HS-5 (cell line): ENCODE measurements at regions not wholly inside any gene's neighbourhood (a gene's known extent, or its start where the extent isn't known, plus 50 kb on each side); places are given as distances from the start of the nearest gene placed in this dataset.
A peak's percentile ranks its signal among the peaks of the same experiment; 100 is the strongest.

Experiments
- DNase-seq: peaks from one replicate; pipeline ENCODE4 v3.0.0-alpha.2; 2012; ENCODE audit warnings: low read depth

DNA sequence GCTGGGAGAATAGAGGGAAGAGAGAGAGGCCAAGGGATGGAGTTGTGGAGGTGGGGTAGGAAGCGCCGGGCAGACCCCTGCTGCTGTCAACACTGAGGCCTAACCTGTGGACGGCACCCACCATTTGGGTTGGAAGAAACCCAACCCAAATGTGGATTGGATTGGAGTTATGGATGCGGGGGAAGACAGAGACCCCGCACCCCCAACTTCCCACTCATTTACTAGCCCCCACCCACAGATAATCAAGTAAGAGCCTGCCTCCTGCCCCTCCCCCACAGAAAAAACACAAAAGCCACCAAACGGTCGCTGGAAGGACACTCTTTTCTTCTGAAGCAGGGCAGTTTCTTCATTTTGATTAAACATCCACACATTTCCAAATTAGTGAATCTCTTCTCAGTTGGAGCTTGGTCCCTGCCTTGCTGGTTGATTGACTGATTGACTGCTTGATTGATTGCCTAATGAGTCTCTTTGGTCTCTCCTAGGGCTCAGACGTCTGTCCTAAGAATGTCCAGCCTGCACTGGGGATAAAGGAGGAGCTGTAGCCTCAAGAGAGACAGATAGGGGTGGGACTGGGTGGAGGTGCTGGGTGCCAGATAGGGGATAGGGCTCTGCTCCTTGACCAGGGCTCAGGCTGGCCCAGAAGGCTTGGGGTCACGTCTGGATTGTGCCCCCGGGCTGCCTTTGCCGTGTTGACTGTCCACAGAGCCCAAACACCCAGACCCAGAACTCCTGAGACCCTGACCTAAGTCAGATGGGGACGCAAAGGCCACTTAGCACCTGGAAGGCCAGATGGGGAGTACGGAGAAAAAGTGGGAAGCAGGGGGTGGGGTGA is 74.9 kb upstream of the FOXP4 start:
- no peak for DNase-seq

DNA sequence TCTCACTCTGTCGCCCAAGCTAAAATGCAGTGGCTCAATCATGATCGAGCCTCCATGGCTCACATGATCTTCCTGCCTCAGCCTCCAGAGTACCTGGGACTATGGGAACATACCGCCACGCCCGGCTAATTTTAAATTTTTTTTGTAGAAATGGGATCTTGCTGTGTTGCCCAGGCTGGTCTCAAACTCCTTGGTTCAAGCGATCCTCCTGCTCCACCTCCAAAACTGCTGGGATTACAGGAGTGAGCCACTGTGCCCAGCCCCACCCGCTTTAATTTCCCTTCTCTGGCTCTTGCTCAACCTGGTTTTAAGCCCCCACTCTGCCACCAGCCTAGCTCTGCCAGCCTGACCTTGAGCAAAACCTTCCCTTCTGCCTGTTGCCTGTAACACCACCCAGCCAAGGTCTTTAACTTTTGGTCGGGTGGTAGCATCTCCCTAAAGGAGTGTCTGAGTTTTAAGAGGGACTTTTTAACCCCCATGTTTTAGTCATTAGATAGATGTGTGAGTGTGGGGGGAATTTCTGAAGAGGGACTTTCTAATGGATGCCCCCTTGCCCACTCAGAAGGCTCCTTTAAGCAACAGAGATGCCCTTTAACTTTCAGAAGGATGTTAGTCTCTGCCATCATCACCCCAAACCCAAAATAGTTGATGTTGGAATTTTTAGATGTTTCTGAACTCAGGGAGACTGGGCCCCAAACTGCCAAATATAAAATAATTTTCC is 71.8 kb upstream of the FOXP4 start:
- DNase-seq: no peak

DNA sequence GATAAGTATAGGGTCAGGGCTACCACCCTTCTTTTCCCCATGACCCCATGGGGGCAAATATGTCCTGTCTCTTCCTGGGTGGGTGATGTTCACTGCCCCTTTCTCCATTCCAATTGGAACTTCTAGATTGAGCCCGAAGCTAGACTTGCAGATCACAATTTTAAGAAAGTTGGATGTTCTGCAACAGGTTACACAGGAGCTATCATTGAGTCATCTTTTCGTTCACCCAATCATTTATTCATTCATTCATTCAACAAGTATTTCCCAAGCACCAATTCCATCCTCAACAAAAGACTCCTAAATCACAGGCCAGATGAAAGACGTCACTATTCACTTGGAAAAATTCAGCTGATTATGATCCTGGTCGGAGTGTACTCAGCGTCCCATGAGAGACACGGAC is 71.0 kb upstream of the FOXP4 start:
- no peak for DNase-seq

DNA sequence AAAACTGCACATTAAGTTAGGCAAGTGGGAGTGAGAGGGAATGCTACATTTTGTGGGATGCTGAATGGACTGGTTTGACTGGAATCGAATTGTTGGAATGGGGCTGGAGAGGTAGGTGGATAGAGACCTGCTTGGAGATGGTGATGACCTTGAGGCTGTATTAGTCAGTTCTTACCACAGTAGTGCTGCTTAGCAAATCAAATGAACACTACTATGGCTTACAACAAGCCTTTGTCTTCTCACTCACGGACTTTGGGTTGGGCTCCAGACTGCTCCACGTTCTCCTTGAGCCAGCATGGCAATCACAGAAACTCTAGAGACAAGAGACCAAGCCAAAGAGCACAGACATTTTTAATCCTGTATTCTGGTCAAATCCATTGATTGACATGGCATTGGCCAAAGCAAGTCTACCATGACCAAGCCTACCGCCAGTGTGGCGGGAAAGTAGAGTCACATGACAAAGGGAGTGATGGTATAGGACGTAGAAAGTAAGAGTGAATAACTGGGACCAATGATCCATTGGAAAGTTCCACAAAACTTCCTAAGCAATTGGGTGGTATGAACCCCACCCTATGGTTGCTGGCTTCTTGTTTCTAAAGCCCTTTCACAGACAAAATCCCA is 70.3 kb upstream of the FOXP4 start:
- no peak for DNase-seq

DNA sequence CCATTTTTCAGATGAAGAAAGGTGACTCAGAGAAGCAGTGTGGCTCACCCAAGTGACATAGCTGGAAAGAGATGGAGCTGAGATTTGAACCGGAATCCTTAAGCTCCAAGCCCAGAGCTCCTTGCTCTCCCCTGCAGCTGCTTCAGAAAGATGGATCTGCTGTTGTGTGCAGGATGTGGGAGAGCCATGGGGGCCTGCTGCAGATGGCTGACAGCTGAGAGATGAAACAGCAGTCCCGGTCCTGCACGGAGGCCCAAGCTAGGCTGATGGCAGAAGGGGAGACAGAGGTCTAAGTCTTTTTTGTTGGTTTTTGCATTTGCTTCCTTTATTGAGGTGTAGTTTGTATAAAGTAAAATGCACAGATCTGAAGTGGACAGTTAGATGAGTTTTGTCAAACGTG is 69.8 kb upstream of the FOXP4 start:
- no peak for DNase-seq

DNA sequence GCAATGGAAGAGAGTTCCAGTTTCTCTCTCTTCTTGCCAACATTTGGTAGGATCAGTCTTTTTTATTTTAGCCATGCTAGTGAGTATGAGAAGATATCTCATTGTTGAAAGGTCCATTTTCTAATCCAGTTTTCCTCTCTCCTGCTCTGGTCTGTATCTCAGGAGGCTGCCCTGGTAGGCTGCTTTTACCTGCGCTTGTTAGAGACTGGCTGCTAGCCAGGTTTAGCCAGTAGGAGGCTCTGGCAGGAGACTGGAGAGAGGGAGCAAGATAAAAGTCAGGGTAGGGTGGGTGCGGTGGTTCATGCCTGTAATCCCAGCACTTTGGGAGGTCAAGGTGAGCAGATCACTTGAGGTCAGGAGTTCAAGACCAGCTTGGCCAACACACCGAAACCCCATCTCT is 68.6 kb upstream of the FOXP4 start:
- DNase-seq: no peak

DNA sequence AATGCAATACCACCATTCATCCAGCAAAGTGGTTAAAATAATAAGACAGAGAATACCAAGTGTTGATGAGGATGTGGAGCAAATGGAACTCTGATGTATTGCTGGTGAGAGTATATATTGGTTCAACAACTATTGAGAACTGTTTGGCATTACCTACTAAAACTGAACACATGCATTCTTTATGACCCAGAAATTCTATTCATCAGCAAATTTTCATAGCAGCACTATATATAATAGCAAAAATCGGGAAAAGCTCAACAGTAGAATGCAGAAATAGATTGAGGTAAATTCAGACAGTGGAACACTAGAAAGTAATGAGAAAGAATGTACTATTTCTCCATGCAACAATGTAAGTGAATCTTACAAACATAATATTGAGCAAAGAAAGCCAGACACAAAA is 62.2 kb upstream of the FOXP4 start:
- no peak for DNase-seq

DNA sequence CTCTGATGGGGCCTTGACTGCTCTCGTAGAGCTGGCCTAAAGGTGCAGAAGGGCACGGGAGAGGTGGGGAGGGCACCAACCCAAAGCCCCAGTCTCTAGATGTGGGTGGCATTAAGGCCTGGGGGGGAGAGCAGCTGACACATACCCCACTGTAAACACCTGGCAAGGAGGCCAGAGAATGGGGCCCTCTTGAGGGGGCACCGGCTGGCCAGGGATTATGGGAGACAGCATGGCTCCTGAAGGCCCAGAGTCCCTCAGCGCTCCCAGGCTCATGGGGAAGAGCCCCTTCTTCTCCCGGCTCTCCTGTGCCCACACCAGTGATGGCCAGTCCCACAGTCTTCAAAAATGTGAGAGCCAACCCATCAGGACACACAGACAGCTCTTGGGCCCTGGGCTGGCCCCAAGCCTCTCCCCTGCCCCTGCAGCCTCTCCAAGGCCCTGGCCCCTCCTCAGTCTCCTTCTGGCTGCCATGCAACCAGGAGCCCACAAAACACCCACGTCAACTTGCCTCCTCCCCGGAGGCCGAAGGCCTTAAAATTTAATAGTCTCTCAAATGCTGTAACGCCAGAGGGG is 58.2 kb upstream of the FOXP4 start:
- no peak for DNase-seq

DNA sequence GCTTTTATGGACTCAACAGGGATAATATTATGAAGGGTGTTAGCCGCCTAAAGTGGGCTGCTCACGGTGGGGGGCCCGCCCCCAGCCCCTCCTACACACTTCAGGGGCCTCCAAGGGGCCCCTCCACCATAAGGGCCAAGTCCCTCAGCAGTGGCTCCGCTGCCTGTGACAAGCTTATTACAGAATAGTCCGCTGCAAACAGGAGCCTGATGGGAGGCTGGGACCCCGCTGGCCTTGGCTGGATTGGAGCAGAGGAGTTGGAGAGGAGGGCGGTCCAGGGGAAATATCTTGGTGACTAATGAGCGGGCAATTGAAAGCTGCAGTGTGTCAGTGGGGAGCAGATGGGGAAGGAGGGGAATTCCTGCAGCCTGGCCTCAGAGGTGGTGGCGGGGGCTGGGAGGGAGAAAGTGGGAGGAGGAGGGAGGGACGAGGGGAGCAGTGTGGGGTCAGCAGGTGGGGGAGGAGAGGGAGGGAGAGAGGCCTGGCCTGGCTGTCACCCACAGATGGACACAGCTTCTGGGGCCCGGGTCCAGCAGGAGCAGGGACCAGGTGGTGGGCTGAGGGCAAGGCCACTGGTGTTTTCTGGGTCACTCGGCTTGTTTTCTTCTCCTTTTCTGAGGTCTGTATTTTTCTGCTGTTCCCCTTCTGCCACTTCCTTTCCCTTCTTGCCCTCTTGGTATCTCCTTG is 57.6 kb upstream of the FOXP4 start:
- peak; percentile 54 for DNase-seq

DNA sequence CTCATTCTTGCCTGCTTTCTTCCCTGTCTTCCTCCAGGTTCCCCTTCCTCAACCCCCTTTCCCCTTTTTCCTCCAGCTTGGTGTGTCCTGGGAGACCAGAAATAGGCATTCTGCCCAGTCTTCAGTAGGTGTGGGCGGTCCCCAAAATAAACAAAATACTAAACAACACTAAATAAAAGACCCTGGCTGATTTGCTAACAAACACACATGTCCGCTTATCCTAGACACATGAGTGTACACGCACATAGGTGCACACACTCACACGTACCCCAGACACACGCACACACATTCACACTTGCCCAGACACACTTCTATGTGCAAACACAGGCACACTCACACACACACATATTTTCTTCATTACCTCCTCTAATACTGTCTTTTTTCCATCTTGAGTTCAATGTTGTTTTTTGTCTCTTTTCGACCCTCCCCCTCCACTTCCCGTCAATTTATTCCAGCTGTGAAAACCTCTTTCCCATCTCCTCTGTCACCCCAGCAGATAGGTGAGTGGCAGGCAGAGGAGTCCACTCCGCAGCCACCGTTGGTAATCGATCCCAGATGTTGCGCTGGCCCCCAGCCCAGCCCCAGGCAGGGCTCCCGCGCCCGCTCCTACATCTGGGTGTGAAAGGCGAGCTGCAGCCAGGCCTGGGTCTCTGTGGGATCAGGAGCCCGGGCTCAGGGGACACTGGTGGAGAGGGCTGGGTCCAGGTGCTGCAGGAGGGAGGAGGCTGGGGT is 56.9 kb upstream of the FOXP4 start:
- DNase-seq: no peak

DNA sequence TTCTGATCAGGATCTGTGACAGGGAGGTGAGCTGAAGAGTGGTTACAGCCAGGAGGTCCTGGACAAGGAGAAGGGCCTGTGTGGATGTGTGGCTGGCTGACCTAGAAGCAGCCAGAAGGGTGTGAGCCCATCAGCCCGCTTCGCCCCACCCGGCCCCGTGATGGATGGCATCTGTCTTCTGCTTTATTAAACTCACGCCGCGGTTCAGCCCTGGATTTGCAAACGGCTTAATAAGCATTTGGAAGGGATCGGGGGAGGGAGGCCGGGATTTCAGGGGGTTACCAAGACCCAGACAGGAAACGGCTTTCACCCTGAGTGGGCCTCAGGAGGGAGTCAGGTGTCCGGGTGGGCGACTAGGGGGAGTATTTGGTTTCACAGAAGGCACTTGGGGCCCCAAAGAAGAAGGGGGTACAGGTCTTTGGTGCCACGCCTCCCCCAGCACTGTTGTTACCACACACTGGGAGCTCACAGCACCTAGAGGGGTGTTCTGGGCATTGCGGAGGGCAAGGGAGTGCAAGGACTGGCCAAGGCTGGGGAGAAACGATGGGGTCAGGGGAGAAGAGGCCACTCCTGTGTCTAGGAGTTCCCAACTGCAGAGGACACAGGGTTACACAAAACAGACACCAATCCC is 53.8 kb upstream of the FOXP4 start:
- DNase-seq: no peak

DNA sequence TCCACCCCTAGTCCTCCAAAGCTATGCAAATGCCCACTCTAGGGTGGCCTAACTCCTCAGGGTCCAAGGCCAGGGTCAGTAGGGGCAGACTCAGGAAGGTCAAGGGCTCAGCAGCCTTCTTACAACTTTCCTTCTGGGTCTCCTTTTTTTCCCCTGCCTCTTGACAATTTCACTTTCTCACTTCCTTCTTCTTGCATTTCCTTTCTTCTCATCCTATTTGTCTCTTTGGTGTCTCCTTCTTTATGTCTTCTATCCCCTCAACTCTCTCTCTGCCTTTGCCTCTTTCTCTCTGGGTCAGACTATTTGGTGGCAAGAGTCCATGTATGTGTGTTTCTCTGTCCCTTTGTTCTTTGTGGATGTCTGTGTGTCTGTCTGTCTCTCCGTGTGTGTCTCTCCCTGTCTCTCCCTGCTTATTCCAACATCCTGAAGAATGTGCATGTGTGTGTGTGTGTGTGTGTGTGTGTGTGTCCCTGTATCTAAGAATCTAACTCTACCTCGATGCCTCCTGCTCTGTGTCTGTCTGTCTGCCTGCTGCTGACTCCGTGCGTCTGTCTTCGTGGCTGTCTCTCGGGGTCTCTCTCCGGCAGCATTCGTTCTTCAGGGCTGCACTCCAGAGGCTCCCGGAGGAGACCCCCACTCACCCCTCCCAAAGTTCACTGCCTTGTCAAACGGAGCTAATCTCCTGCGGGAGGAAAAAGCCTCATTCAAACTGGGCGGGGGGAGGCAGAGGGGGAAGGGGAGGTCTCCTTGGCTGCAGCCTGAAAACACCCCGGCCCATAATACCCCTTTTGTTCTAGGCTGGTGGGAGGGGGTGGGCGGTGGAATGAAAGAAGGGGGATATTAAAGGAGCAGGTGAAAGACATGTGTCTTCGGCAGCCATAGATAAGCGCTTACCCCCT is 51.7 kb upstream of the FOXP4 start:
- DNase-seq: no peak
